ENCODE measurements at regions not wholly inside any gene's neighbourhood (a gene's known extent, or its start where the extent isn't known, plus 50 kb on each side); places are given as distances from the start of the nearest gene placed in this dataset.
"Not testable (repeated sequence)": the region's sequence is repeated elsewhere in the genome, so short reads cannot be mapped to it uniquely, and the experiment has no call there.

DNA sequence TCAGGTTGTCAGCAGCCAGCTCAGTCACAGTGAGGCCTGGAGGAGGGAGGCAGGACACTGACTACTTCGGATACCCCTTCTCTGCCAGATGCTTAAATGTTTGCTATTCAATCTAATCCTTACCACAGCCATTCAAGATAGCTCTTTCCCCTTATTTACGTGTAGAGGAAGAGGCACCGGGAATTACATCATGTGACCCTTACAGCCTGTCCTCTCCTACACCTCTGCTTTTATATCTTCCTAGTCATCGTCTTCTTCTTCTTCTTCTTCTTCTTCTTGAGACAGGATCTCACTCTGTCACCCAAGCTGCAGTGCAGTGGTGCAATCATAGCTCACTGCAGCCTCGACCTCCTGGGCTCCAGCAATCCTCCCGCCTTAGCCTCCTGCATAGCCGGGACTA, 148.1 kb upstream of the NEDD9 start:
- no peak for DNase-seq

DNA sequence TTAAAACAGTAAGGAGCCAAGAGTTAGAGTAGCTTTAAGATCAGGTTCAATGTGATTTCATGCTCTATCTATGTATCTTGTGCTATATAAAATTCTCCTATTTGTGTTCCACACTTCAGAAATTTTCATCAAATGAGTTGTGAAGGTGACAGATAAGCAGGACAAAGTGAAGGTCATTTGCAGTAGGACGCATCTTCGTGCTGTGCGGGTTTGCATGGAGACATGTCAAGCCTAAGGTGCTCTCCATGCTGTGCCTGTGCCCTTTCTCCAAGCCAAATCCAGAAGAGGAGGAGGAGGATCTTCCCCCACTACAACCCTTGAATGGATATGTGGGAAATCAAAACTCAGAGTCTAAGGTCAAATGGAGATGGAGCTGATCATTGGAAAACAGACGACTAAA, 147.3 kb upstream of the NEDD9 start:
- no peak for DNase-seq

DNA sequence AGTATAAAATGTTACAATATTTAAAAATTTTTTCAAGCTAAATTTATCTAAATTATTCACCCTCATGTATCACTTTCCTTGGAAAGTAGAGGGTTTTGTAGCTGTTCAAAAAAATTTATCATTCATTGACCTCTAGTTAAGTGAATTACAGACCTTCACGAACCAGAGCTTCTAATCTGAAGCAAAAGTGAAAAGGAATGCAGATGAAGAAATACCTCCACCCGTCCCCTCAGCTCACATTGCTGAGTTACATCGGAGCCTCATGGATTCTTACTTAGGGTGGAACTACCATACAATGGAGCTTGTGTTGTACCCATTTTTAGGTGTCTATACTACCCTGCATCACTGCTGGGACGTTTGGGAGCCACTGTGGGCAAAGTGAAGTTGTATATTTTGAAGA, 146.2 kb upstream of the NEDD9 start:
- DNase-seq = no peak

DNA sequence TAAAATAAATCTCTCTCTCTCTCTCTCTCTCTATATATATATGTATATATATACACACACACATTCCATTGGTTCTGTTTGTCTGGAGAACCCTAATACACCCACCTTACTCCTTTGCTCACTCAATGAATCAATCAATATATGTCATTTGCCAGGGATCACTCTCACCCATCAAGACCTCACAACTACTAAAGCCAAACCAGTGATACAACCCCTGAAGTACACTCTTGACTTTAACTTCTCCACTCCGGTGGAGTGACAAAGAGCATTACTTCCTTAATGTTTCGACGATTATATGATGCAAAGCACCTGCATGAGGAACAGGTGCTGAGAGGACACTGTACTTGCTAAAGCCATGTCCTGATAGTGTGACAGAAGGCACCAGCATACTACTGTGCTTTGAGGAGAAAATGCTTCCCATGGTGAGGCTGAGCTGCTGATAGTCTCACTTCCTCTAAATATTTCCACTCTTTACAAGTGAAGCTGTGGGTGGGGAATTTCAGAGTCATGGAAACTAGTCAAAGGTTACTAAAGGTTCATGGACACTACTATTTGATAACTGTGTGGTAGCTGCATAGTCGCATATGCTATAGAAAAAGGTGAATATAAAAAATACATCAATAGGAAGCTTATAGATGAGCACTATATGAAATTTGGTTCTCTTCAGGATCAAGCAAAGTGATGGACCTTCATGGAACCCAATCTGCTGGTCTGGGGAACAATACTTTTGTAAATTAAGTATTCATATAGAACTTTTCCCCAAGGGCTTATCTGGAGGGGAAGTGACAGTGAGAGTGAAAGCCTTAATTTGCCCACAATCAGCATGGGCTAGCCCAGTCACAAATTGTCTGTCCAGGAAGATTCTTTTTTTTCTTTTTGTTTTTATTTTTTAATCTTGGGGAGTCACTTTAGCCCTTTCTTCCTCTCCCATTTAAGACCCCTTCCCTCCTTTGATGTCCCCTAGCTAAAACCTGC, 141.9 kb upstream of the NEDD9 start:
- peak; percentile 20 for DNase-seq

DNA sequence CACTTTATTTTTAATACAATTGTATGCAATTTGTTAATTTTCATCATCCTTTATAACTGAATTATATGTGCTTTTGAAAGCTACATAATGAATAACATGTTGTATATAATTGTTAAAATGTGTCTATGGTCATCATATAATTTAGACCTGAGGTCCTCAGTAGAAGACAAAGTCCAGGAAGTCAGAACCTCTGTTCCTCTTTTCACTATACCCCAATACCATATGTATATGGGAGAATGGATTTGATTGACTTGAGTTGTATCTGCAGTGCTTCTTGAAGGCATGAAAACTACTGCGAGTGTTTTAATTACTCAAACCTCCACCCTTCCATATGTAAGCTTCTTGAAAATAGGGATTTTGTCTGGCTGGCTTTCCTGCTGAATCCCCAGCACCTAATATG, 140.7 kb upstream of the NEDD9 start:
- DNase-seq = no peak

DNA sequence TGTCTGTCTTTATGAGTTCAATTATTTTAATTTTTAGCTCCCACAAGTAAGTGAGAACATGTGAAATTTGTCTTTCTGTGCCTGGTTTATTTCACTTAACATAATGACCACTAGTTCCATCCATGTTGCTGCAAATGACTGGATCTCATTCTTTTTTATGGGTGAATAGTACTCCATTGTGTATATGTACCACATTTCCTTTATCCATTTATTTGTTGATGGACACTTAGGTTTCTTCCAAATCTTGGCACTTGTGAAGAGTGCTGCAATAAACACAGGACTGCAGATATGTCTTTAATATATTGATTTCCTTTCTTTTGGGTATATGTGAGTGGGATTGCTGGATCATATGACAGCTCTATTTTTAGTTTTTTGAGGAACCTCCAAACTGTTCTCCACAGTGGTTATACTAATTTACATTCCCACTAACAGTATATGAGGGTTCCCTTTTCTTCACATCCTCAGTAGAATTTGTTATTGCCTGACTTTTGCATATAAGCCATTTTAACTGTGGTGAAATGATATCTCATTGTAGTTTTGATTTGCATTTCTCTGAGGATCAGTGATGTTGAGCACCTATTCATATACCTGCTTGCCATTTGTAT, 139.8 kb upstream of the NEDD9 start:
- not testable (repeated sequence) for DNase-seq

DNA sequence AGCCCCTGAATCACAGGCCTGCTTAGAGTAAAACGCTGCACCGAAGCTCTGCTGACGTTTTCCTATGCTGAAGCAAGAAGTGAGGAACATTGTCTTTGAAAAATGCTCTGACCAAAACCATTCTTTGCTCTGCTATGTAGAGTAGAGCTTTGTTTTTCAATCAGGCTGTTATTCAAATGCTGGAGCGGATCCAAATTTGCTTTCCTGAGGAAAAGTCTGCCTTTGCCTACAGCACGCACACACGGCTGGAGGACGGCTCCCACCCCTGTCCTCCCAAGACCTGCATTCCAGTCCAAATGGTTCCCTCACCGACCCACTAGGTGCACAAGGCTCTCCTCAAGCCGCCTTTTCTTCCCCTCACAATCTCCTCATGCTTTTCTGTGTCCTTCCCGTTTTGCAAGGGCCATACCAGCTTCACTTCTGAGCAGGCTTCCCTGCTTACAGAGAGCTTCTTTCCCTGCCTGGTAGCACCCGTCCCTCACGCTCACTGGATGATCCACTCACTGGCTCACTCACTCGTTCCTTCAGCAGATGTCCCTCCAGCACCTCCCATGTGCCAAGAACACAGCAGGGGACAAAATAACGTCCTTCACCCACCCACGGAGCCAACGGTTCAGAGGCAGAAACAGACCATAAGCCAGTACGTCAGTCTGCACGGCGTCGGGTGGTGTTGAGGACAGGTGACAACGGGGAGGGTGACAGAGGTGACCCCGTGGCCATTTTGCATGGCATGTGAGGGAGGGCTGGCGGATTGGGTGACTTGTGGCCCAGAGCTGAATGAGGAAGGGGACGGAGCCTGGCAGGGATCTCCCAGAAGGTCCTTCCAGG, 137.9 kb upstream of the NEDD9 start:
- DNase-seq = no peak

DNA sequence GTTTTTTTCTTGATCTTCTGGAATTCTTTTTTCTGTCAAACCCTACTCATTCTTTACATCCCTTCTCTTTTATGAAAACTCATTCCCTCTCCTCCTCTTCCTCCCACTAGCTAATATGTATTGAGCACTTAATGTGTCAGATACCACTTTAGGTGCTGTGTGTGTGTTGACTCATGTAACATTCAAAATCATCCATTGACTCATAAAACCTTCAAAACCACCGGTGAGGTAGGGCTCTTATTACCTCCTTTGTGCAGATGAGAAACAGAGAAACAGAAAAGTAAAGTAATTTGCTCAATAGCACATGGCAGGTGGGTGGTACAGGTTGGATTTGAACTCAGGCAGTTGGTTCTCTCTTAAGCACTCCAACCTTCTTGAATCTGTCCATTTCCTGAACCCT, 136.3 kb upstream of the NEDD9 start:
- no peak for DNase-seq

DNA sequence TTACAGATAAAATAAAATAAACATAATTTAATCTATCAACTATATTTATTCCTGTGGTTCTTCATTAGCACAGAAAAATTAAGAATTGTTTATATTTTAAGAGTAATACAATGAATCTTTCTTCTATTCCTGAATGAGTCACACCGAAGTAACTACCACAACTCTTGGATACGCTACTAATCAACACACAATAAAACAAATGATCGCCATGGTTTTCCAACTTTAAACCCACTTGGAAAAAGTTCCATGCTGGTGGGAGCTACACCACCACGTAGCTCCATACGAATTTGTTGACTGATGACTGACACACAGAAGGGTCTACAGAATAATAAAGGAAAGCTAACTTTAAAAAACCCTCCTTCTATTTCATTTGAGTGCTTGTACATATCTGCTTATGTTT, 135.8 kb upstream of the NEDD9 start:
- no peak for DNase-seq

DNA sequence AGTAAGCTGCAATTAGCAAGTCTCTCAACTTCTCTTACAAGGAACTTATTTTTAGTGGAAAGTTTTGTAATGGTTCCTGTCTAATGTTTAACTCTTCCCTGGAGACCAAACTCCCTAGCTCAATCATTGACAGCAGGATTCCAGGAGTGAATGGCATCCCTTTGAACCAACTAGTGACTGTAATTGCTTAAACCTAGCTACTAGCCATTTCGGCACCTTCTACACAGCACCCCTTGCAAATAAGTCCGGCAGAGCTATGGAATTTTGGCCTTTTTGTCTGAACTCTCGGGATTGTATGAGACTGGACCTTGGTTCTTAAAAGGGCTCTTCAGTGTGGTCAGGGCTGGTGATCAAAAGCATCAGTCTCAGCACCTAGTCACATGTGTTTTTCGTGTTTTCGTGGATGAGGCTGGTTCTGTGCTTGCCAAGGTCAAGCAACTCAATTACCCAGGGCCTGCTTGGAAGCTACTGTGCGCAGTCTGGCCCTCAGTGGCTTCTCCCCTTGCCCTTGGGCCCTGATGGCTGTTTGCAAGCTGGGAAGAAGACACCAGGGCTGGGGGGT, 135.3 kb upstream of the NEDD9 start:
- no peak for DNase-seq

DNA sequence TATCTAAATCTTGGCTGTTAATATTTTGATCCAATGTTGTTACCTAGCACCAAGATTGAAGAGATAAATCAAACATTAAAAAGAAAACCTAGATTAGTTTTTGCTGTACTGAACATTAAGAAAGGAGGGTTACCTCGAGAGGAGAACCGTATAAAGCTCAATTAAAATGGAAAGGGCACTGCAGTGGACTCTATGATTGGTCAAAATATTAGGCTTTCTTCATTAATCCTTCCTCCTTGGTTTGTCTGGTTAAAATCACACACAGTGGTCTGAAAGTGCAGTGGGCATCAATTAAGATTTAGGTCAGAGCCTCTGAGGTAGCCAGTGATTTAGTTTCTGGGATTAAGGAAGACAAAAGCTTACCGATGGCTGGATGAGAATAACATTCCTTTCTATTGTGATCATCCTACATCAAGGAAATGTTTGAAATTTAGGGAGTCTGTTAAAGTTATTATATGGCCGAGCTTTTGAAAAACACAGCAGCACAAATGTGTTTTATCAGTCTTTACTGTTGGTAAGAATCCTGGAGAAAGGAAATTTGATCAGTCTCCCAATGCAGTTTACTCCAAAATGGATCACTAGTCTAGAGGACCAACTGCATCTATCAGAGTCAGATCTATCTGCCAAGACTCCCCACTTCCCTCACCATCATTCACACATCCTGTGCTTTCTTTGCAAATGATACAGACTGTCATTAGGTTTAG, 134.6 kb upstream of the NEDD9 start:
- DNase-seq = no peak

DNA sequence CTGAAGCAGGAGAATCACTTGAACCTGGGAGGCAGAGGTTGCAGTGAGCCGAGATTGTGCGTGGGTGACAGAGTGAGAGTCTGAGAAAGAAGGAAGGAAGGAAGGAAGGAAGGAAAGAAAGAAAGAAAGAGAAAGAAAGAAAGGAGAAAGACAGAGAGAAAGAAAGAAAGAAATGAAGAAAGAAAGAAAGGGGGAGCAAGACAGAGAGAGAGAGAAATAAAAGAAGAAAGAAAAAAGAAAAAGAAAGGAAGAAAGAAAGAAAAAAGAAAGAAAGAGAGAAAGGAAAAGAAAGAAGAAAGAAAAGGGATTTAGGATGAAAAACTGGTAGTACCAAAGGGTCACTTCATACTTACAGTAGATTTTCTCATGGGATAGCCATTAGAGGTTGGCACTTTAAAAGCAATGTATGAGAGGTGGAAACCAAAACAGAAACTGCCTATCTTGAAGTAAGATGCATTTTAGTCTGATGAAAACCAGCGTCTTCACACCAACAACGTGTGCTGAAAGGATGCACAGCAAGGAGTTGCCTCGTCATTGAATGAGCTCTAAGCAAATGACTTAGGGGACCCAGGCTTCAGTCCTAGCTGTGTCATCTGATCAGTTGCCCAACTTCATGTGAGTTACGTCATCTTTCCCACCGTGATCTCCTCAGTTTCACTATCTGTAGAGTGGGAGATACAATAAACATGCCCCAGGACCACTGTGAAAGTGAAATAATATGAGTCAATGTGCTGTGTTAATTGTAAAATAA, 133.9 kb upstream of the NEDD9 start:
- peak; percentile 64 for DNase-seq

DNA sequence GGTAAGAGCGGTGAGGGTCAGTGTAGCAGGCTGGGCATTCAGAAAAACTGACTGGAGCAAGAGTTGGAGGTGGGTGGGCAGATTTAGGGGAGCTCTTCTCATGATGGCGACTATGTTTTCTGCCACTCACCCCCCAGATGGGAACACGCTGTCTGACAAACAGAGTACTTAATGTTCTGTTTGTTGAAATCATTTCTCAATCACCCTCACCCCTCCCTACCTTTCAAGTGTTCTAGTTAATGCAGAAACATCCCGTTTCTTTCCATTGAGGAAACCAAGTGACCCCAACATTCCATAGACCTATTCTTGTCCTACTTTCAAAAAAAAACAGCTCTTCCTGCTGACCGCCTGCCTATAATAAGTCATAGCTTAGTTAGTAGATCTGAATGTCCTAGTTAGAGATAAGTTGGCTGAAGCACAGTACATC, 132.5 kb upstream of the NEDD9 start:
- no peak for DNase-seq

DNA sequence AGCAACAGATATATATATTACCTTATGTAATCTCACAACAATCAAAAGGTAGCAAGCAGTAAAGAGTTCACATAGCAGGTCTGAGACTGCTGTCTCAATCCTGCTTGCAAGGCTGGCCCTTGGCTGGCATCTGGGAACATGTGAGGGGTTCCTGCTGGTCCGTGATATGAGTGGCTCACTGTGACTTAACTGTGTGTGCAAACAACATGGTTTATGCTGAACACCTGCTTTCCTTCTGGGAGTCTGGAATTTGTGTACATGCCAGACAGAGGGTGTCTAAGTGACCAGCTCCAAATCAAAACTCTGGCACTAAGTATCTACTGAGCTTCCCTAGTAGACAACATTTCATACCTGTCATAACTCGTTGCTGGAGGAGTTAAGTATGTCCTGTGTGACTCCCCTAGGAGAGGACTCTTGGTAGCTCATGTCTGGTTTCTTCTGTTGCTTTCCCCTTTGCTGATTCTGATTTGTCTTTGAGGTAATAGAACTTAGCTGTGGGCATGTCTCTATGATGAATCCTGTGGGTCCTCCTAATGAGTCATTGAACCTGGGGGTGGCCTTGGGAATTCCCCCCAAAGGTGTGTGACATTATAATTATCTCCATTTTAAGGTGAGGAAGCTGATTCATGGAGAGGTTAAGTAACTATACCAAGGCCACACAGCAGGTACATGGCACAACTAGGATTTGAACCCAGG, 131.6 kb upstream of the NEDD9 start:
- DNase-seq = peak; percentile 71

DNA sequence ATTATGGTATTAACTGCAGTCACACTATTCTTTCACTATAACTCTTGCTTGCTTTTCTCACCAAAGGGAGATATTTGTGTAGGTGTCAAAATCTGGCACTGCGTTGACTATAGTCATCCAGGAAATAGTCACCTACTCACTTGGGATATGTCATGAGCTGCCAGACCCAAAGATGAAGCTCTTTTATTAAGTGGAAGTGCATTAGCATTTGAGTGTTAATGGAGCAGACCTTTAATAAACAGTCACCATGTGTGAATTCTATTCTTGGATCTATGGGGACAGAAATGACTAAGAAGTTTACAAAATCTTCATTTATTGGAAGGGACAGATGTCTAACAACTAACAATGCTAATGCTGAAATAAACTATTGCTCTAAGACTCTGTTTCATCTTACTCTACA, 130.1 kb upstream of the NEDD9 start:
- no peak for DNase-seq

DNA sequence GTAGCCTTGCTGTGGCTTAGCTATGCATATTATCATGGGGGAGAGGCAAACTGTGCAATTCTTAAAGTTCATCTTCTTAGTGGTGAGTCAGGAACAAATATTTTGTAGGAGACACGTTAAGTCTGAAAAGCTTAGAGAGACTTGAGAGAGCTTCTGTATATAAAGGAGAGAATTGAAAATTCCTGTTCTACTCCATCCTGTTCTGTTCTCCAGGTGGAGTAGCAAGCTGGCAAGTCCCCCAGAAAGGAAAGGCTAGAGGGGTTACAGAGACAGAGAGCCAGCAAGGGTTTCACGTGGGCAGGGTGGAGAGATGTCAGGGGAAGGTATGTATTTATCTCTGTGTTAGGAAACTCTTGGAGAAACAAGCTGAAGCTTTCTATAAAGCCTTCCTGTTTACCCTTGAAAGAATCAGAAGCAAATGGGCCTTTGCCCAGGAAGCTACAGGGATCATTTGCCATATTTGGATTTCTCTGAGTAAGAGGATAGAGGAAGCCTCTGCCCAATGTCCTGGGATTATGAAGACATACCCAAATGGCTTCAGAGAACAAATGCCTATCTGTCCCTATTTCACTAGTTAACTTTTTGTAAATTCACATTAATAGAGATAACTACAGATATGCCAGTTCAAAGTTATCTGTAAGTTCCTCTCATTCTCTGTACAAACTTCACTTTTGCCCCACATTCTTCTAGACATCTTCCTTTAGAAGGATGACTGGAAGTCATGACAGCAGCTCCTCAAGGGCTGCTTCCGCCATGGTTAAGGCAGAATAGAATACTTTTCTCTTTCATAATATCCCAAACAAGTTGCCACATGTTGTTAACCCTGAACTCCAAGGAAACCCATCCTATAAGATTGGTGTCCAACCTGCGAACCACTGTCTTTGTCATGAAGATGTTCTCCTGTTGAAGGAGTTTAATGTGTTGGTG, 126.7 kb upstream of the NEDD9 start:
- DNase-seq = no peak

DNA sequence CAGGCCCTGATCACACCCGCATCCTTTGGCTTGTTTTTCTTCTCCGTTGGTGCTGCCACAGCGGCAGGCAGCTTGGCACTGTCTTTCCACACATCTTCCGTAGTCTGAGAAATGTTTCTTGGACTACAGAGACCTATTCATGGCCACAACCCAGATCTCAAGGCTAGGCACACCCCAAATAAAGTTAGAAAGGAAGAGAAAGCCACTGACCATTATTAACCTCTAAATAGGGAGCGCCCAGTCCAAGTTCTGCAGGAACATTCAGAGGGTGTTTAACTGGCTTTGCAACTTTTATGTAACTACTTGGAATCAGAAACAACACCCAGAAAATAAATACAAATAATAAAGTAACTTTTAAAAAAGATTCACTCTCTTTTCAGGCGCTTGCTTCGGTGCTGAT, 124.8 kb upstream of the NEDD9 start:
- no peak for DNase-seq

DNA sequence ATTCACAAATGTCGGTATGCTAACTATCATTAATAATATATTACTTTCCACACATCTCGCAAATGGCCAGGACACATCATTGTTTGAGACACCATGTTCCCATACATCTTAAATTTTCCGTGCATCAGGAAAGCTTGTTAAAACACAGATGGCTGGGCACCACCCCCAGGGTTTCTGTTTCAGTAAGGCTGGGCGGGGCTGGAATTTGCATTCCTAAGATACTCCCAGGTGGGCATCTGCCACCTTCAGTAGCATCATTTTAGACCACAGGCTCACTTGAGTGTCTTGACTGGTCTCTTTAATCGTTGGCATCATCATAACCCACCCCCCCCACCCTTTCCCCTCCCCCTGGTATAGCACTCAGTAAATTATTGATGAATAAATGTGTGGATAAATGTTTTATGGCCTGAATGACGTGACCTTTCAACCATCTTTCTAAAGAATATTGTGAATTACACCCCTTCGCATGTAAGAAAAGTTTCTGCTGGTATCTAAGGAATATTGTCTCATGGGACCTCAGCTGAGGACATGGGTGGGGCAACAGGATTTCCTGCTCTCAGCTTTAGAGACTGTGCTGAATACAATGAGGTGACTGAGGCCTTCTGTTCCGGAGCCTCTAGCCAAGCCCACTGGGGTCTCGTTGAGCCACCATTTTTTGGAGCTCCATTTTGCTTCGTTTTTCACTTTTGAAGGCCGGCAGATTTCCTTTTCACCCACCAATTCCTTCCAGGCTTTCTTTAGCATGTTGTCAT, 124.1 kb upstream of the NEDD9 start:
- DNase-seq = no peak

DNA sequence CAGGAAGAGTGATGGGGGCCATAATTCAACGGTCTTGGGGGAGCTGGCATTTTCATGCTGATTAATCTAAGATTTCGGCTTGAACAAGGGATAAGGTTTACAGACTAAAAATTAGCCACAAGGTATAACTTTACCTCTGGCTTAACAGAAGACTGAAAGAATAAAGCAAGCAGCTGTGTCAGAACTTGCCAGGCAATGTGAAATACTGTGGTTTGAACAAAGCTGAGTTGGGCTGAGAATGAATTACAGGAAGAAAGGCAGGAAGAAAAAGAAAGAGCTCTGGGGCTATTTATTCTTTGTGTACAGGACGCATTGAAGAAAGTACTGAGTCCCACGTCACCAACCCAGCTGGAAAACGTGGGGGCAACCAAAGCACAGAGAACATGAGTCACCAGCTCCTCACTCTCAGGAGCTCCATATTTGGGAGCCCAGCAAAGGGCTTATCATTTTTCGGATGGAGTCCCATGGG, 121.5 kb upstream of the NEDD9 start:
- DNase-seq = peak; percentile 69
